Transverse colon (tissue), 4 donors: ENCODE measurements at regions not wholly inside any gene's neighbourhood (a gene's known extent, or its start where the extent isn't known, plus 50 kb on each side); places are given as distances from the start of the nearest gene placed in this dataset.

Experiments
- CTCF ChIP-seq, 5 experiments: fragments of 200-600 bp in 3 of 5; fragments of 450-650 bp in 2 of 5; sonication (generic) in 3 of 5; IDR thresholded peaks; 1 replicate in 2 of 5; 2 replicates in 3 of 5; pipeline ENCODE4 v1.5.1; 2016 to 2017; ENCODE audit warnings: antibody characterized with exemption in 5 of 5, inconsistent platforms in 3 of 5, mild to moderate bottlenecking in 2 of 5, moderate library complexity in 1 of 5
- EP300 ChIP-seq: sonication (generic); formaldehyde crosslinking; IDR thresholded peaks from one replicate; pipeline ENCODE4 v1.6.1; 2017; ENCODE audit warnings: antibody characterized with exemption, low read depth
- POLR2A ChIP-seq: fragments of 450-650 bp; IDR thresholded peaks from one replicate; pipeline ENCODE4 v1.6.1; 2016; ENCODE audit warnings: antibody characterized with exemption, mild to moderate bottlenecking, moderate library complexity
- POLR2AphosphoS5 ChIP-seq, 3 donors: sonication (generic); formaldehyde crosslinking; IDR thresholded peaks; one replicate each; pipeline ENCODE4 v1.6.1; 2016; ENCODE audit warnings: antibody characterized with exemption in 3 of 3

- no peak for TF ChIP-seq POLR2AphosphoS5 (IDR thresholded peaks at IDR 0.05)
- TF ChIP-seq CTCF (IDR thresholded peaks at IDR 0.05), result no peak
- TF ChIP-seq POLR2A, result no peak
- no peak for TF ChIP-seq EP300
These were observed 633.2 kb downstream of the MCTP2 start for GRCh38 chr15:94864600-94864999.
